GM12892 (cell line): ENCODE measurements at regions not wholly inside any gene's neighbourhood (a gene's known extent, or its start where the extent isn't known, plus 50 kb on each side); places are given as distances from the start of the nearest gene placed in this dataset.

ENCODE experiments used
- POLR2A ChIP-seq: IDR thresholded peaks from 2 replicates; pipeline ENCODE4 v1.6.1; 2011; ENCODE audit warnings: low read depth, low read length, control low read depth
- POLR2AphosphoS5 ChIP-seq: IDR thresholded peaks from 2 replicates; pipeline ENCODE4 v1.6.1; 2011; ENCODE audit warnings: low read depth, low read length, control low read depth
- TAF1 ChIP-seq: IDR thresholded peaks from 2 replicates; pipeline ENCODE4 v1.6.1; 2011; ENCODE audit warnings: low read depth, mild to moderate bottlenecking, control low read depth, low read length, borderline replicate concordance

GRCh38 chr18:1999387-1999786, 571.9 kb downstream of the METTL4 start:
- TF ChIP-seq POLR2AphosphoS5 (no peak), POLR2A (no peak), TAF1 (no peak)
